ENCODE measurements at regions not wholly inside any gene's neighbourhood (a gene's known extent, or its start where the extent isn't known, plus 50 kb on each side); places are given as distances from the start of the nearest gene placed in this dataset.

- Histone ChIP-seq H3K9me3 (ENCODE audit: low read length) (no peaks in the 10 kb centered on the region), H3K4me3 (ENCODE audit: low read length) (no peak overlapping the region), H4K20me1 (ENCODE audit: insufficient read depth, low read depth, low read length) (no peaks in the 10 kb centered on the region), H3K27me3 (ENCODE audit: low read length) (no peaks in the 10 kb centered on the region), H3K4me2 (ENCODE audit: low read depth, low read length, poor library complexity, severe bottlenecking) (no peak overlapping the region), H3K27ac (ENCODE audit: low read length) (no peak overlapping the region), H3K79me2 (ENCODE audit: low read length) (no peaks in the 10 kb centered on the region), H3K4me1 (ENCODE audit: low read length) (no peaks in the 10 kb centered on the region), H3K9me2 (replicated peaks; ENCODE audit: insufficient read depth, low read length) (no peaks in the 10 kb centered on the region; the same call in 1 of the 2 replicates), H2AFZ (ENCODE audit: low read length) (no peak overlapping the region), H3K9ac (ENCODE audit: low read length) (no peak overlapping the region), H3K36me3 (ENCODE audit: insufficient read depth, low read length) (no peaks in the 10 kb centered on the region)
- no peak for DNase-seq
These were observed 94.9 kb downstream of the SLC17A6 start for GRCh38 chr11:22433094-22433455.

DNA sequence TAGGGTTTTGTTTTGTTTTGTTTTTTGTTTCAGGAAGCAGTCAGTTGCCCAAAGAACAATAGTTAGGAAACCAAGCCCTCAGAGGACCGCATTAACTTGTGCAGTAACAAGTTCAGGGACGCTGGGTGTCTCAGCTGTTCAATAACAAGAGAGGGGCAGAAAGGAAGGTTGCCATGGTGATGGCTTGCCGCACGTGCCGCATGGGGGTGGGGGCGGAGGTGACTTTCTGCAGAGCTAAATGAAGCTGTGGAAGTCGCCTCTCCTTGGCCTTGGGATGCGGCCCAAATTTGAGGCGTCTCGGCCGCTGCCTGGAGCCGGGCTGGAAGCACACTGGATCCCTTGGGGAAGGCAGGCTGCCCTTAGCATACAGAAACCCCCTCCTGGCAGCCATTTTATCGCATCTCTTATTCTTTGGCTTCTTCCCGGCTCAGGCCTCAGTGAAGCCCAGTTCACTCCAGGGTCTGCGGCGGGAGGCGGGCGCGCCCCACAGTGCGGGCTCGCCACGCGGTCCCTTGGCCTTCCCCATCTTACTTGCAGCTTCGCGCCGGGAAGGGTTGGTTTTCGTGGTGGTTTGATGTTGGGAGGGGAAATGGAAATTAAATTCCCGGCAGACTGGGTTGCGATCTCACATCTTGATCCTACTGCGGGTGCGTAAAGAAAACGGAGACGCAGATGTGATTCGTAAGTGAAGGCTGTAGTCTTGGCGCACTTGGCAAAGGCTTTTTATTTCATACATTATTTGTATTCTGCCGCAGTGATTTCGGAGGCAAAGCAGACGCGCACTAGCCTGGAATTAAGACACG lies 94.3 kb downstream of the SLC17A6 start:
- H3K4me2 ChIP-seq (ENCODE audit: low read depth, low read length, poor library complexity, severe bottlenecking), result no peak overlapping the region
- DNase-seq, result no peak
- no peak overlapping the region for H3K9ac ChIP-seq (ENCODE audit: low read length)

DNA sequence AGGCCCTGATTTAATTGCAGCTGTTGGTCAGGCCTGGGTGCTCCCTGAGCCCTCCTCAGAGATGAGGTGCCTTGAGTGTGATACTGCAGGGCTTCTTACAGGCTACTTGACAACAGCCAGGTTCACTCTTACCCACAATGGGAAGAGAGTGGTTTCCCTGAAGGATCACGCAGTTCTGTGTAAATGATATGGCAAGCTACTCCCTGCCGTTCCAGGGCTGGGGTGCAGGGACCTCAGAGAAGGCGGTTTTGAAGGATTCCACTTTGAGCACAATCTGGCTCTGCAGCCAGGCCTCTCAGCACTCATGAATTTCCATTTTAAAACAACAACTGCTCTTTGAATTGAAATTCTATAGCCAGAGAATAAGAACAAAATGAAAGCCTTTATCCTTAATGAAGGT lies 92.9 kb downstream of the SLC17A6 start:
- Histone ChIP-seq H3K9me2 (replicated peaks; ENCODE audit: insufficient read depth, low read length) (no peaks in the 10 kb centered on the region; the same call in 1 of the 2 replicates), H3K4me3 (ENCODE audit: low read length) (no peak overlapping the region), H3K4me2 (ENCODE audit: low read depth, low read length, poor library complexity, severe bottlenecking) (no peak overlapping the region), H3K9me3 (ENCODE audit: low read length) (no peaks in the 10 kb centered on the region), H3K27ac (ENCODE audit: low read length) (no peak overlapping the region), H4K20me1 (ENCODE audit: insufficient read depth, low read depth, low read length) (no peaks in the 10 kb centered on the region), H3K36me3 (ENCODE audit: insufficient read depth, low read length) (no peaks in the 10 kb centered on the region), H3K4me1 (ENCODE audit: low read length) (no peaks in the 10 kb centered on the region), H3K27me3 (ENCODE audit: low read length) (no peaks in the 10 kb centered on the region), H2AFZ (ENCODE audit: low read length) (no peak overlapping the region), H3K79me2 (ENCODE audit: low read length) (no peaks in the 10 kb centered on the region), H3K9ac (ENCODE audit: low read length) (no peak overlapping the region)
- DNase-seq, result no peak

More for the DNA sequence above, 94.3 kb downstream of the SLC17A6 start:
- Histone ChIP-seq H3K9me3 (ENCODE audit: low read length) (no peaks in the 10 kb centered on the region), H3K27me3 (ENCODE audit: low read length) (no peaks in the 10 kb centered on the region), H4K20me1 (ENCODE audit: insufficient read depth, low read depth, low read length) (no peaks in the 10 kb centered on the region), H3K9me2 (replicated peaks; ENCODE audit: insufficient read depth, low read length) (no peaks in the 10 kb centered on the region; the same call in 1 of the 2 replicates), H3K4me3 (ENCODE audit: low read length) (no peak overlapping the region), H3K79me2 (ENCODE audit: low read length) (no peaks in the 10 kb centered on the region), H3K27ac (ENCODE audit: low read length) (no peak overlapping the region), H3K36me3 (ENCODE audit: insufficient read depth, low read length) (no peaks in the 10 kb centered on the region), H3K4me1 (ENCODE audit: low read length) (no peaks in the 10 kb centered on the region), H2AFZ (ENCODE audit: low read length) (no peak overlapping the region)

- Histone ChIP-seq H3K9me2 (replicated peaks; ENCODE audit: insufficient read depth, low read length) (no peaks in the 10 kb centered on the region; the same call in 1 of the 2 replicates), H2AFZ (ENCODE audit: low read length) (no peak overlapping the region), H3K36me3 (ENCODE audit: insufficient read depth, low read length) (no peaks in the 10 kb centered on the region), H3K4me1 (ENCODE audit: low read length) (no peaks in the 10 kb centered on the region), H3K27ac (ENCODE audit: low read length) (no peak overlapping the region), H3K4me3 (ENCODE audit: low read length) (no peak overlapping the region), H3K4me2 (ENCODE audit: low read depth, low read length, poor library complexity, severe bottlenecking) (no peak overlapping the region), H4K20me1 (ENCODE audit: insufficient read depth, low read depth, low read length) (no peaks in the 10 kb centered on the region), H3K27me3 (ENCODE audit: low read length) (no peaks in the 10 kb centered on the region), H3K9ac (ENCODE audit: low read length) (no peak overlapping the region), H3K79me2 (ENCODE audit: low read length) (no peaks in the 10 kb centered on the region), H3K9me3 (ENCODE audit: low read length) (no peaks in the 10 kb centered on the region)
- no peak for DNase-seq
These were observed 92.5 kb downstream of the SLC17A6 start for GRCh38 chr11:22430639-22431038.

DNA sequence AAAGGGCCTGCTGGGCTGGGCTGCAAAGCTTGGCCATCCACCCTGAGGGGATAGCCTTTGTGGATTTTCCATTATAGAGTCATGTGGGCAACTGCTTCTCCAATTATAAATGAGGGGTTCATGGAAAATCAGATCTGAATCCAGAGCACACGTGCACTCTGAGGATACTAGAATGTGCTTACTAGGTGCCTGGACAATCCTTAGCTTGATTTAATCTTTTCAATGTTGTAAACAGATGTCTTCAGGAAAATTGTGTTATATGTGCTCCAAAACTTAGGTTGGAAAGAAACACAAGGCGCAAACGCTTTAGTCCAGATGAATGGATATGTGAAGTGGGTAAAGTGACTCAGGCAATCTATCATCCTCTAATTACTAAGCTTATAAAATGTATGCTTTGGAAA lies 92.0 kb downstream of the SLC17A6 start:
- Histone ChIP-seq H3K4me1 (ENCODE audit: low read length) (no peaks in the 10 kb centered on the region), H3K79me2 (ENCODE audit: low read length) (no peaks in the 10 kb centered on the region), H3K9ac (ENCODE audit: low read length) (no peak overlapping the region), H3K9me3 (ENCODE audit: low read length) (no peaks in the 10 kb centered on the region), H3K4me2 (ENCODE audit: low read depth, low read length, poor library complexity, severe bottlenecking) (no peak overlapping the region), H3K27ac (ENCODE audit: low read length) (no peak overlapping the region), H3K4me3 (ENCODE audit: low read length) (no peak overlapping the region), H3K27me3 (ENCODE audit: low read length) (no peaks in the 10 kb centered on the region), H4K20me1 (ENCODE audit: insufficient read depth, low read depth, low read length) (no peaks in the 10 kb centered on the region), H3K36me3 (ENCODE audit: insufficient read depth, low read length) (no peaks in the 10 kb centered on the region), H2AFZ (ENCODE audit: low read length) (no peak overlapping the region), H3K9me2 (replicated peaks; ENCODE audit: insufficient read depth, low read length) (no peaks in the 10 kb centered on the region; the same call in 1 of the 2 replicates)
- no peak for DNase-seq

All from Karpas-422 (cell line).